ENCODE measurements at regions not wholly inside any gene's neighbourhood (a gene's known extent, or its start where the extent isn't known, plus 50 kb on each side); places are given as distances from the start of the nearest gene placed in this dataset.

DNA sequence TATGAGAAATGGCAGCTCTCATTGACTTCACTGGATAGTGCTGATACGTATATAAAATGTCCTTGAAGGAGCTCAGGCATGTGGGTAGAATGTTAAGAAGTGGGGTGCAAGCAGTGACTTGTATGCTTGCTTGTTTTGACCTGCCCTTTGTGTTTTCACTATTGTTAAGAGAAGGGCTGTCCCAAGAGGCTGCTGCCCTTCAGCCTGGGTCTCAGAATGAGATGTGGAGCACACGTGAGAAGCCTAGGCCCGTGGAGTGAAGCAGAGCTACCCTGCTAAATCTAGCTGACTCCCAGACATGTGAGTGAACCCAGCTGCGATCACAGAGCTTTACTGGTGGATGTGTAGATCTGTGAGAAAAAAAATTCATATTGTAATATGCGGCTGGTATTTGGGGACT, 305.3 kb upstream of the RGS17 start:
- Mint-ChIP-seq H3K27ac (no peak overlapping the region), H3K4me1 (no peaks in the 10 kb centered on the region), H3K4me3 (no peak overlapping the region), H3K27me3 (no peaks in the 10 kb centered on the region), H3K36me3 (ENCODE audit: low read depth) (no peaks in the 10 kb centered on the region)
- DNase-seq (no peak), ATAC-seq (no peak)
- H3K9me3 ChIP-seq (ENCODE audit: control insufficient read depth, low read length, poor library complexity, severe bottlenecking), result no peaks in the 10 kb centered on the region

- Mint-ChIP-seq H3K36me3 (ENCODE audit: low read depth) (no peaks in the 10 kb centered on the region), H3K4me1 (no peaks in the 10 kb centered on the region), H3K27me3 (no peaks in the 10 kb centered on the region), H3K27ac (no peak overlapping the region), H3K4me3 (no peak overlapping the region)
- ATAC-seq (no peak), DNase-seq (no peak)
- no peaks in the 10 kb centered on the region for H3K9me3 ChIP-seq (ENCODE audit: control insufficient read depth, low read length, poor library complexity, severe bottlenecking)
Observed at GRCh38 chr6:153435787-153436186, 304.7 kb upstream of the RGS17 start.

- no peaks in the 10 kb centered on the region for H3K9me3 ChIP-seq (ENCODE audit: control insufficient read depth, low read length, poor library complexity, severe bottlenecking)
- Mint-ChIP-seq H3K36me3 (ENCODE audit: low read depth) (no peaks in the 10 kb centered on the region), H3K27me3 (no peaks in the 10 kb centered on the region), H3K4me1 (no peaks in the 10 kb centered on the region), H3K4me3 (no peak overlapping the region), H3K27ac (no peak overlapping the region)
- ATAC-seq (no peak), DNase-seq (no peak)
Observed at GRCh38 chr6:153425536-153425935, 294.5 kb upstream of the RGS17 start.

GRCh38 chr6:153424719-153425400, 293.8 kb upstream of the RGS17 start:
- Mint-ChIP-seq H3K27me3 (no peaks in the 10 kb centered on the region), H3K27ac (no peak overlapping the region), H3K4me3 (no peak overlapping the region), H3K4me1 (no peaks in the 10 kb centered on the region), H3K36me3 (ENCODE audit: low read depth) (no peaks in the 10 kb centered on the region)
- H3K9me3 ChIP-seq (ENCODE audit: control insufficient read depth, low read length, poor library complexity, severe bottlenecking), result no peaks in the 10 kb centered on the region
- ATAC-seq, result no peak
- no peak for DNase-seq

GRCh38 chr6:153412519-153412918, 281.4 kb upstream of the RGS17 start:
- Mint-ChIP-seq H3K4me1 (no peaks in the 10 kb centered on the region), H3K27me3 (no peaks in the 10 kb centered on the region), H3K36me3 (ENCODE audit: low read depth) (no peaks in the 10 kb centered on the region), H3K4me3 (no peak overlapping the region), H3K27ac (no peak overlapping the region)
- no peaks in the 10 kb centered on the region for H3K9me3 ChIP-seq (ENCODE audit: control insufficient read depth, low read length, poor library complexity, severe bottlenecking)
- DNase-seq (no peak), ATAC-seq (no peak)

DNA sequence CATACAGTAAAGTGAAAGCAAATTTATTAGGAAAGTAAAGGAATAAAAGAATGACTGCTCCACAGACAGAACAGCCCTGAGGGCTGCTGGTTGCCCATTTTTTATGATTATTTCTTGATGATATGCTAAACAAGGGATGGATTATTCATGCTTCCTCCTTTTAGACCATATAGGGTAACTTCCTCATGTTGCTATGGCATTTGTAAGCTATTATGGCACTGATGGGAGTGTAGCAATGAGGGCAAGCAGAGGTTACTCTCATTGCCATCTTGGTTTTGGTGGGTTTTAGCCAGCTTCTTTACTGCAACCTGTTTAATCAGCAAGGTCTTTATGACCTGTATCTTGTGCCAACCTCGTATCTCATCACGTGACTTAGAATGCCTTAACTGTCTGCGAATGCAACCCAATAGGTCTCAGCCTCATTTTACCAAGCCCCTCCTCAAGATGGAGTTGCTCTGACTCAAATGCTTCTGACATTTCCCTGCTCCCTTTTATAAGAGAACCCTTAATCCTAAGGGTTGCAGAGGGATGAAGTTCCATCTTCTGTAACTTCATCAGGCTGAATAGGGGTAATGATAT, 280.1 kb upstream of the RGS17 start:
- no peak overlapping the region for H3K4me3 Mint-ChIP-seq
- H3K27me3 Mint-ChIP-seq, result no peaks in the 10 kb centered on the region
- H3K9me3 ChIP-seq (ENCODE audit: control insufficient read depth, low read length, poor library complexity, severe bottlenecking), result no peaks in the 10 kb centered on the region
- H3K36me3 Mint-ChIP-seq (ENCODE audit: low read depth), result no peaks in the 10 kb centered on the region
- no peak for DNase-seq
- H3K4me1 Mint-ChIP-seq, result no peaks in the 10 kb centered on the region
- no peak overlapping the region for H3K27ac Mint-ChIP-seq
- no peak for ATAC-seq

GRCh38 chr6:153405931-153406330, 274.8 kb upstream of the RGS17 start:
- H3K27me3 Mint-ChIP-seq, result no peaks in the 10 kb centered on the region
- H3K9me3 ChIP-seq (ENCODE audit: control insufficient read depth, low read length, poor library complexity, severe bottlenecking), result no peaks in the 10 kb centered on the region
- H3K27ac Mint-ChIP-seq, result no peak overlapping the region
- ATAC-seq (no peak), DNase-seq (no peak)
- H3K4me3 Mint-ChIP-seq, result no peak overlapping the region
- H3K36me3 Mint-ChIP-seq (ENCODE audit: low read depth), result no peaks in the 10 kb centered on the region
- H3K4me1 Mint-ChIP-seq, result no peaks in the 10 kb centered on the region

GRCh38 chr6:153401751-153402150, 270.7 kb upstream of the RGS17 start:
- Mint-ChIP-seq H3K36me3 (ENCODE audit: low read depth) (no peaks in the 10 kb centered on the region), H3K27ac (no peak overlapping the region), H3K27me3 (no peaks in the 10 kb centered on the region), H3K4me1 (no peaks in the 10 kb centered on the region), H3K4me3 (no peak overlapping the region)
- H3K9me3 ChIP-seq (ENCODE audit: control insufficient read depth, low read length, poor library complexity, severe bottlenecking), result no peaks in the 10 kb centered on the region
- DNase-seq (no peak), ATAC-seq (no peak)

DNA sequence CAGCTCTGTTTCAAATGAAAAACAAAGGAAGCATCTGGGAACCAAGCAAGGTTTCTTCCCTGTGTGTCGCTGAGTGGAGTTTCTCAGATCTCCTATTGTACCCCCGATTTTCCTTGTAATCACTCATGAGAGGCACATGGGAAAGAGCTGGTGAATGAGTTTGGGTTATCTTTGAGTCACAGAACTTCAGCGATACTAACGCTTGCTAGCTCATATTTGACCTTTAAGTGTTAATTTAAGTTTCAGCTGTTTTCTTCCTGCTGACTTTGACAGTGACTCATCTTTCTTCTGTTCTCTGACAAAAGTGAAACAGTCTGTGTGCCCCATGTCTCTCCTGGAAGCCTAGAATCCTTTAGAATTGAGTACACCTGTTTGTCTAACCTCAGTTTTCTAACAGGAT, 261.1 kb upstream of the RGS17 start:
- Mint-ChIP-seq H3K36me3 (ENCODE audit: low read depth) (no peaks in the 10 kb centered on the region), H3K4me3 (no peak overlapping the region), H3K27ac (no peak overlapping the region), H3K27me3 (no peaks in the 10 kb centered on the region), H3K4me1 (no peaks in the 10 kb centered on the region)
- no peaks in the 10 kb centered on the region for H3K9me3 ChIP-seq (ENCODE audit: control insufficient read depth, low read length, poor library complexity, severe bottlenecking)
- ATAC-seq, result no peak
- DNase-seq, result no peak

DNA sequence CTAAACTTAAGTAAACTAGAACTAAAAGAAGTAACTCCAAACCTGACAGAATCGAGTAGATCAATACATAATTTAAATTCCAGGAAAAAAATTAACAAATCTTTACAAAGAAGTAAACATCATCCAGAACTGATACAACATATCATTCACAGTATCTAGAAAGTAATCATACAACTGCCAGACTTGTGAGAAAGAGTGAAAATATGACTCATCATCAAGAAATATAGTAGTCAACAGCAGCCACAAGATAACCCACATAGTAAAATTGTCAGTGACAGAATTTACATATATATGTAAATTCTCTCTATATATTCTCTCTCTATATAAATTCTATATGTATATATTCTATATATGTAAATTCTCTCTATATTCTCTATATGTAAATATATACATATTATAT, 242.8 kb upstream of the RGS17 start:
- no peaks in the 10 kb centered on the region for H3K36me3 Mint-ChIP-seq (ENCODE audit: low read depth)
- no peaks in the 10 kb centered on the region for H3K4me1 Mint-ChIP-seq
- ATAC-seq (no peak), DNase-seq (no peak)
- no peak overlapping the region for H3K4me3 Mint-ChIP-seq
- H3K27ac Mint-ChIP-seq, result no peak overlapping the region
- H3K27me3 Mint-ChIP-seq, result no peaks in the 10 kb centered on the region
- no peaks in the 10 kb centered on the region for H3K9me3 ChIP-seq (ENCODE audit: control insufficient read depth, low read length, poor library complexity, severe bottlenecking)

DNA sequence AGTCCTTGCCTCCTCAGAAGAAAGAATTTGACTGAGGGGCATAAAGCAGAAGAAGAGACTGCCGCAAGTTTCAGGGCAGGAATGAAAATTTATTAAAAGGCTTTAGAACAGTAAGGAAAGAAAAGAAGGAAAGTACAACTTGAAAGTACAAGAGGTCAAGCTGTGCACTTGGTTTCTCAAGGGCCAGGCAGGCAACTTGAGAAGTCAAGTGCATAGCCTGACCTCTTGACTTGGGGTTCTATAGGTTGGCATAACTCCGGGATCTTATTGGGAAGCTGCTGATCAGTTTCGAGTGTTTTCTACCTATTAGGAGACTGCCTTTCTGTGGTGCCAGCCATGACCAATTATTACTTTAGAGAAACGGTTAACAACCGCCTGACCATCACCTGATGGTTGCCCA, 237.0 kb upstream of the RGS17 start:
- Mint-ChIP-seq H3K27ac (no peak overlapping the region), H3K27me3 (no peaks in the 10 kb centered on the region), H3K36me3 (ENCODE audit: low read depth) (no peaks in the 10 kb centered on the region), H3K4me1 (no peaks in the 10 kb centered on the region), H3K4me3 (no peak overlapping the region)
- no peaks in the 10 kb centered on the region for H3K9me3 ChIP-seq (ENCODE audit: control insufficient read depth, low read length, poor library complexity, severe bottlenecking)
- ATAC-seq (no peak), DNase-seq (no peak)

DNA sequence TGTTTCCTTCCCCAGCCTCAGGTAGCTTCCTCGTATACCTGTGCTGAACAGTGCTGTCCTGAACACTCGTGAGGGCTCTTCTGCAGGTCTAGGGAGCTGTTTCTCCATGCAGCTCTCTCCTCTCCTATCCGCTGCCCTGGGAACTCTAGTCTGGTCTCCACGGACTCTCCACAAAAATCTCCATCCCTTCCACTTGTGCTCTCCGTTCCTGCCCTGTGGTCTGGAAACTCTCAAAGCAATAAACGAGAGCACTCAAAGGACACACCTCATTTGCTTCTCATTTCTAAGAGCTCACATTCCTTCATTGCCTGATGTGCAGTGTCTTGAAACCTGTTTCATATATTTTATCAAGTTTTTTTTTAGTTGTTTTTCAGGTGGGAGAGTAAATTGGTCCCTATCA, 235.9 kb upstream of the RGS17 start:
- no peaks in the 10 kb centered on the region for H3K9me3 ChIP-seq (ENCODE audit: control insufficient read depth, low read length, poor library complexity, severe bottlenecking)
- no peak for ATAC-seq
- no peak overlapping the region for H3K4me3 Mint-ChIP-seq
- no peaks in the 10 kb centered on the region for H3K4me1 Mint-ChIP-seq
- no peak overlapping the region for H3K27ac Mint-ChIP-seq
- H3K27me3 Mint-ChIP-seq, result no peaks in the 10 kb centered on the region
- DNase-seq, result no peak
- no peaks in the 10 kb centered on the region for H3K36me3 Mint-ChIP-seq (ENCODE audit: low read depth)

- DNase-seq (no peak), ATAC-seq (no peak)
- Mint-ChIP-seq H3K4me3 (no peak overlapping the region), H3K4me1 (no peaks in the 10 kb centered on the region), H3K27ac (no peak overlapping the region), H3K27me3 (no peaks in the 10 kb centered on the region), H3K36me3 (ENCODE audit: low read depth) (no peaks in the 10 kb centered on the region)
- no peaks in the 10 kb centered on the region for H3K9me3 ChIP-seq (ENCODE audit: control insufficient read depth, low read length, poor library complexity, severe bottlenecking)
Observed at GRCh38 chr6:153357391-153357790, 226.3 kb upstream of the RGS17 start.

DNA sequence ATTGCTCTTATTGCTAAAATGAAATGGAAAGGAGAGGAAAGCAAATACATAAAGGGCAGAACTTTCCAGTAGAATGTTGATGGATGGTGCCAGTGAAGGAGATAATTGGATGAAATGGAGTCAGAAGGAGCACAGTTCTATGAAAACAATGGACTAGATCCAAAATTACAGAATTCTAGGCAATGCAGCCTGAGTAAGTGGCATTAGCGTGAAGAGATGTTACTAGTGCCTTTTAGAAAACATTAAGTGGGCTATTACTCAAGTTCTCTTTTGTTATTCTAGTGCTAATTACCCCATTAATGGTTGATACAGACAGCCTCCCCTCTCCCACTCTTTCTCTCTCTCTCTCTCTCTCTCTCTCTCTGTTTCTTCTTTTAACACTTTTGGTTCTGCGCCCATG, 209.5 kb upstream of the RGS17 start:
- no peaks in the 10 kb centered on the region for H3K36me3 Mint-ChIP-seq (ENCODE audit: low read depth)
- H3K27me3 Mint-ChIP-seq, result no peaks in the 10 kb centered on the region
- no peaks in the 10 kb centered on the region for H3K4me1 Mint-ChIP-seq
- H3K27ac Mint-ChIP-seq, result no peak overlapping the region
- ATAC-seq, result no peak
- no peak overlapping the region for H3K4me3 Mint-ChIP-seq
- no peak for DNase-seq
- no peaks in the 10 kb centered on the region for H3K9me3 ChIP-seq (ENCODE audit: control insufficient read depth, low read length, poor library complexity, severe bottlenecking)

Measured in T-helper 17 cell (primary cell).